ENCODE measurements at regions not wholly inside any gene's neighbourhood (a gene's known extent, or its start where the extent isn't known, plus 50 kb on each side); places are given as distances from the start of the nearest gene placed in this dataset.

DNA sequence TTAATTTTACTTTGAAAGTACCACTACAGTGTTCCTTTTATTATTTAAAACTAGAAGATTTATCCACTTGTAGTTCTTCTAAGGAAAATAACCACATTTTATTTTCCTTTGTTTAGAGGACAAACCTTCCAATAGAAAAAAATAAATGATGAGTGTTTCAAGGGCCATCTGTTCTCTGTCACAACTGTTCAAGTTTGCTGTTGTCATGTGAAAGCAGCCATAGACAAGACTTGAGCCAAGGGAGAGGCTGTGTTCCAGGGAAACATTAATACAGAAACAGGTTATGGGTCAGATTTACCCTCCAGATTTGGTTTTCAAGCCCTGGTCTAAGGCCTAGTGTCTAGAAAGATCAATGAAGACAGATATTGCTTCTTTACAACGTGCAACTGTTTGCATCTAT lies 463.6 kb downstream of the C6orf118 start:
- Histone ChIP-seq H2AK5ac (ENCODE audit: insufficient read length, low read length) (no peak overlapping the region), H3K23me2 (ENCODE audit: insufficient read length, low read depth, low read length, poor library complexity, severe bottlenecking) (no peaks in the 10 kb centered on the region), H2BK120ac (ENCODE audit: low read depth, low read length, poor library complexity, severe bottlenecking) (no peak overlapping the region), H3K14ac (ENCODE audit: insufficient read depth, low read length) (no peak overlapping the region), H4K91ac (ENCODE audit: insufficient read length, low read depth, low read length) (no peak overlapping the region), H2BK5ac (ENCODE audit: insufficient read length, low read length) (no peak overlapping the region), H3K27ac (ENCODE audit: insufficient read length, low read depth, low read length) (no peak overlapping the region), H3K4ac (ENCODE audit: low read depth, low read length) (no peak overlapping the region), H4K5ac (ENCODE audit: insufficient read length, low read depth, low read length) (no peak overlapping the region), H3K18ac (ENCODE audit: insufficient read length, low read depth, low read length) (no peak overlapping the region), H2BK12ac (ENCODE audit: insufficient read length, low read depth, low read length) (no peak overlapping the region), H2BK20ac (ENCODE audit: low read depth, low read length, poor library complexity, severe bottlenecking) (no peak overlapping the region), H3K79me2 (ENCODE audit: insufficient read depth, low read length) (no peaks in the 10 kb centered on the region), H3T11ph (ENCODE audit: low read length) (no peak overlapping the region), H3K9me3 (ENCODE audit: control insufficient read depth, low read depth, low read length) (no peaks in the 10 kb centered on the region), H4K20me1 (ENCODE audit: control insufficient read depth, insufficient read depth, insufficient read length) (no peaks in the 10 kb centered on the region), H3K27me3 (ENCODE audit: insufficient read depth, low read length) (no peaks in the 10 kb centered on the region), H3K23ac (ENCODE audit: insufficient read length, low read depth, low read length) (no peak overlapping the region), H3K56ac (ENCODE audit: insufficient read length, low read depth, low read length) (no peak overlapping the region), H3K79me1 (ENCODE audit: insufficient read depth, low read depth, low read length, poor library complexity, severe bottlenecking) (no peaks in the 10 kb centered on the region), H2AFZ (ENCODE audit: low read length) (no peak overlapping the region), H4K8ac (replicated peaks; ENCODE audit: insufficient read length, low read depth, low read length) (no peak overlapping the region), H3K9ac (ENCODE audit: extremely low read depth, insufficient read length, low read length) (no peak overlapping the region), H3K4me2 (ENCODE audit: insufficient read depth, insufficient read length, low read length) (no peak overlapping the region), H2BK15ac (ENCODE audit: low read depth, low read length) (no peak overlapping the region), H3K4me1 (ENCODE audit: insufficient read depth, low read length) (no peaks in the 10 kb centered on the region)
- TF ChIP-seq CTCF (conservative IDR thresholded peaks at IDR 0.05), result no peak
- Mint-ChIP-seq H3K27me3 (ENCODE audit: low read depth) (no peaks in the 10 kb centered on the region), H3K4me3 (no peak overlapping the region), H3K27ac (no peak overlapping the region), H3K9me3 (no peaks in the 10 kb centered on the region), H3K36me3 (ENCODE audit: insufficient read depth in 1 of 3, low read depth in 3 of 3) (no peaks in the 10 kb centered on the region; a peak in 2 of 7 replicates), H3K4me1 (no peaks in the 10 kb centered on the region)
- no CpG with 5 or more reads among the region's 1 CpG for WGBS (ENCODE audit: extremely low coverage, insufficient read length, low lambda C conversion rate)
- DNase-seq, result no peak

All from H9 (cell line).